ENCODE measurements at regions not wholly inside any gene's neighbourhood (a gene's known extent, or its start where the extent isn't known, plus 50 kb on each side); places are given as distances from the start of the nearest gene placed in this dataset.

- Histone ChIP-seq H3K79me2 (ENCODE audit: control insufficient read depth in 1 of 2, insufficient read depth in 2 of 2, low read length in 2 of 2) (no peaks in the 10 kb centered on the region), H3K9ac (replicated peaks in 1 of 4; ENCODE audit: extremely low read depth in 1 of 4, low read depth in 3 of 4, low read length in 3 of 4) (no peak overlapping the region), H4K20me1 (replicated peaks in 1 of 2; ENCODE audit: control insufficient read depth in 1 of 2, insufficient read depth in 2 of 2, low read length in 2 of 2) (no peaks in the 10 kb centered on the region), H3K27me3 (replicated peaks in 1 of 4; ENCODE audit: control insufficient read depth in 3 of 4, extremely low read depth in 1 of 4, insufficient read depth in 3 of 4, low read length in 3 of 4) (no peaks in the 10 kb centered on the region; a peak in 1 of 7 replicates), H3K23ac (ENCODE audit: insufficient read length) (no peak overlapping the region), H3K4me1 (replicated peaks in 1 of 4; ENCODE audit: control insufficient read depth in 3 of 4, insufficient read depth in 4 of 4, low read length in 3 of 4) (no peaks in the 10 kb centered on the region), H2BK20ac (ENCODE audit: low read length) (no peak overlapping the region), H4K91ac (replicated peaks; ENCODE audit: insufficient read length, low read length) (no peak overlapping the region), H3K27ac (ENCODE audit: low read depth, low read length) (no peak overlapping the region), H3K23me2 (ENCODE audit: low read depth, low read length) (no peaks in the 10 kb centered on the region), H3K4me2 (ENCODE audit: insufficient read depth in 1 of 2, low read depth in 2 of 2, low read length in 2 of 2) (no peak overlapping the region), H3K14ac (ENCODE audit: insufficient read length) (no peak overlapping the region), H3K4me3 (ENCODE audit: extremely low read depth in 1 of 4, insufficient read depth in 2 of 4, low read depth in 3 of 4, low read length in 4 of 4) (no peak overlapping the region), H3K9me3 (ENCODE audit: insufficient read depth in 2 of 2, low read depth in 1 of 2, low read length in 1 of 2) (no peaks in the 10 kb centered on the region), H3K79me1 (ENCODE audit: low read depth, low read length) (no peaks in the 10 kb centered on the region), H3K18ac (ENCODE audit: extremely low read depth, low read length) (no peak overlapping the region), H2AK5ac (ENCODE audit: low read depth, low read length) (no peak overlapping the region), H3K36me3 (ENCODE audit: control insufficient read depth in 2 of 4, insufficient read depth in 4 of 4, low read length in 3 of 4) (no peaks in the 10 kb centered on the region), H2BK12ac (ENCODE audit: low read depth, low read length) (no peak overlapping the region), H4K5ac (ENCODE audit: insufficient read length, low read depth, low read length) (no peak overlapping the region), H2BK5ac (ENCODE audit: low read depth, low read length) (no peak overlapping the region), H3K56ac (replicated peaks; ENCODE audit: insufficient read length, low read depth, low read length) (no peak overlapping the region), H4K8ac (ENCODE audit: extremely low read depth, insufficient read depth, low read length) (no peak overlapping the region), H2BK15ac (ENCODE audit: low read length) (no peak overlapping the region), H2AFZ (ENCODE audit: low read length) (no peak overlapping the region), H3K4ac (replicated peaks; ENCODE audit: insufficient read length, low read depth, low read length) (no peak overlapping the region), H2BK120ac (replicated peaks; ENCODE audit: low read depth, low read length) (no peak overlapping the region)
- CTCF ChIA-PET (ENCODE audit: partially characterized antibody): interaction anchor here (0.6 to 1.4 kb wide), 5 partner anchors 15 to 54 kb away, joined by 3 to 4 read pairs (median 3); no protein-coding TSS in a partner anchor
- POLR2A ChIA-PET (ENCODE audit: partially characterized antibody): no interaction called here
- DNase-seq (ENCODE audit: low read depth in 1 of 2, low spot score in 2 of 2) (no peak), FAIRE-seq (no peak)
- 80% methylated on average over 1 of the region's 2 CpGs; no CpG with 5 or more reads in 1 of the 2 experiments for WGBS, 2 experiments (ENCODE audit: extremely low coverage in 1 of 2, insufficient coverage in 1 of 2, insufficient read length in 1 of 2, insufficient replicate concordance in 2 of 2, low coverage in 1 of 2, low lambda C conversion rate in 2 of 2, missing lambda C conversion rate in 1 of 2)
- TF ChIP-seq CREB1 (IDR thresholded peaks at IDR 0.05) (no peak), ATF3 (IDR thresholded peaks at IDR 0.05; ENCODE audit: insufficient read depth, low read depth, low read length) (no peak), CBX5 (IDR thresholded peaks at IDR 0.05; ENCODE audit: low read depth, low read length) (no peak), CHD1 (IDR thresholded peaks at IDR 0.05; ENCODE audit: low read depth, low read length) (no peak)
Observed at GRCh38 chr6:137733372-137733771, 133.7 kb upstream of the TNFAIP3 start.

Data from H1 (cell line).